H1 (cell line): ENCODE measurements at regions not wholly inside any gene's neighbourhood (a gene's known extent, or its start where the extent isn't known, plus 50 kb on each side); places are given as distances from the start of the nearest gene placed in this dataset.

Experiments used
- CBX5 ChIP-seq: fragments of 300-800, 300-1000 bp; sonication (generic); IDR thresholded peaks from 2 replicates; pipeline ENCODE4 v1.7.1; 2016; ENCODE audit warnings: antibody characterized with exemption, low read length, low read depth
- CEBPB ChIP-seq: IDR thresholded peaks from 2 replicates; pipeline ENCODE4 v1.6.1; 2012; ENCODE audit warnings: low read depth, low read length
- CHD2 ChIP-seq: IDR thresholded peaks from 2 replicates; pipeline ENCODE4 v1.6.1; 2012; ENCODE audit warnings: low read length, improper control_type of control experiment
- CHD7 ChIP-seq: fragments of 300-600 bp; sonication (generic); IDR thresholded peaks from 2 replicates; pipeline ENCODE4 v1.7.1; 2012; ENCODE audit warnings: low read length, moderate library complexity, mild to moderate bottlenecking, inconsistent platforms; ENCODE audit not compliant: insufficient replicate concordance
- GABPA ChIP-seq: IDR thresholded peaks from 2 replicates; pipeline ENCODE4 v1.6.1; 2011; ENCODE audit warnings: mild to moderate bottlenecking, low read length, moderate library complexity, borderline replicate concordance; ENCODE audit not compliant: insufficient read depth
- HDAC6 ChIP-seq: IDR thresholded peaks from one replicate; pipeline ENCODE4 v1.7.1; 2012; ENCODE audit warnings: low read depth, mild to moderate bottlenecking, inconsistent platforms, low read length, moderate library complexity
- NRF1 ChIP-seq: IDR thresholded peaks from 2 replicates; pipeline ENCODE4 v1.6.1; 2011; ENCODE audit warnings: mild to moderate bottlenecking, low read depth, low read length, improper control_type of control experiment
- POLR2A ChIP-seq, 2 experiments: IDR thresholded peaks; 1 replicate in 1 of 2; 2 replicates in 1 of 2; pipeline ENCODE4 v1.6.1; 2011; ENCODE audit warnings: low read depth in 2 of 2, low read length in 2 of 2, mild to moderate bottlenecking in 2 of 2; ENCODE audit errors: control extremely low read depth in 1 of 2

GRCh38 chr15:91692596-91692995 is 160.9 kb upstream of the SLCO3A1 start (continued):
- TF ChIP-seq CHD7 (no peak), POLR2A (IDR thresholded peaks at IDR 0.05; ENCODE audit: control extremely low read depth in 1 of 2, low read depth in 2 of 2, low read length in 2 of 2) (no peak), NRF1 (no peak), HDAC6 (no peak), GABPA (no peak), CBX5 (no peak), CEBPB (no peak), CHD2 (no peak)
